ENCODE measurements at regions not wholly inside any gene's neighbourhood (a gene's known extent, or its start where the extent isn't known, plus 50 kb on each side); places are given as distances from the start of the nearest gene placed in this dataset.
"Not testable (repeated sequence)": the region's sequence is repeated elsewhere in the genome, so short reads cannot be mapped to it uniquely, and the experiment has no call there.

GRCh38 chr16:5918567-5919130 lies 821.1 kb upstream of the EEF2KMT start:
- DNase-seq (ENCODE audit: insufficient read length), result no peak
- no peak for FAIRE-seq
- TF ChIP-seq POLR2A (IDR thresholded peaks at IDR 0.05; ENCODE audit: low read depth, low read length), result no peak
- TF ChIP-seq POLR2AphosphoS5 (IDR thresholded peaks at IDR 0.05; ENCODE audit: low read depth, low read length), result no peak
- TF ChIP-seq TAF1 (IDR thresholded peaks at IDR 0.05; ENCODE audit: borderline replicate concordance, low read depth, low read length), result no peak

DNA sequence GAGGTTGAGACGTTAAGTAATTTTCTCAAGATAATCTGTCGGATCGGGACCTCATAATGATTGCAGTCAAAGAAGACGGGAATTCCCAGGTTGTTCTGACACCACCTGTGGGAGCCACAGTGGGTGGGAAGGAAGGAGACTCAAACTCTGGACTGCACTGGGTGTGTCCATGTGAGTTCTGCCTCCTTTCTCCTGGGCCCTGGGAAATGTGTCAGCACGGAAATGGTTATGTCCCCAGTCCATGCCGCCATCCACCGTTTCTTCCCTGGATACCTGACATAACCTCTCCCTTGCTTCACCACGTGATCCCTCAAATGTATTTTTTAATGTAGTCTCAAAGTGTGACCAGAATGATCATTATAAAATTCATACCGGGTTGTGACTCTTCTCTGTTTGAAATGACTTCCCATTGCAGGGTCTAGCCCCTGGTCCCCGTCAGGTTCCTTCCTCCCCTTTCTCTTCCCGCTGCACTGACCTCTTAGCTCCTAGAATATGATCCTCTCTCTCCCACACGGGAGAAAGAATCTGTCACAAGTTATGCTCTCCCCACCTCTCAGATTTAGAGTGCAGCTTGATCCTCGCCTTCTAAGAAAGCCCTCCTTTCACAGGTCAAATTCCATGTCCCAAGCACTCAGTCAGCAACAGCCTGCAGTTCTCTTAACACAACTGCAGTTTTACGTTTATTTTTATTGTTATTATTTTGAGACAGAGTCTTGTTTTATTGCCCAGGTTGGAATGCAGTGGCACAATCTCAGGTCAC lies 820.0 kb upstream of the EEF2KMT start:
- no peak for TF ChIP-seq TAF1 (IDR thresholded peaks at IDR 0.05; ENCODE audit: borderline replicate concordance, low read depth, low read length)
- no peak for TF ChIP-seq POLR2AphosphoS5 (IDR thresholded peaks at IDR 0.05; ENCODE audit: low read depth, low read length)
- TF ChIP-seq POLR2A (IDR thresholded peaks at IDR 0.05; ENCODE audit: low read depth, low read length), result no peak
- FAIRE-seq (no peak), DNase-seq (ENCODE audit: insufficient read length) (no peak)

DNA sequence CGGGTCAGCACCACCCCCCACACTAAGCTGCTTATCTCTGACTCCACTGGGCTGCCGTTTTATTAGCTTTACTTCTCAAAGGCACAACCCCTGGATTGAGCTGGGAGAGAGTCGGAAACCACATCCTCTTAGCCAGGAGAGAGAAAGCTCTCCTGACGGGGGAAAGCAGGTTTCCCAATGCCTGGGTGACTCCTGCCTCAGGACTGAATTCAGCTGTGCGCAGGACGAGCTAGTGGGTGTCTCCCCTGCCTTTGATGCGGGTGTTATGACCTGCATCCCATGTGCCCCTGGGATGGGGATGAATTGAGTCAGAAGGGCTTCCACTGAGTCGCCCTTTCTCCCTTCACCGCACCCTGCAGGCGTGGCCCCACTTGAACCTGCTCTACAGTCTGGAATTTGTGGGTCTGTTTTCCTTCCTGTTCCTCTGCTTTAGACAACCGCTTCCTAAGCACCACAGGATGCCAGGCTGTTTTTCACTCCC lies 819.2 kb upstream of the EEF2KMT start:
- no peak for DNase-seq (ENCODE audit: insufficient read length)
- TF ChIP-seq TAF1 (IDR thresholded peaks at IDR 0.05; ENCODE audit: borderline replicate concordance, low read depth, low read length) (no peak), POLR2AphosphoS5 (IDR thresholded peaks at IDR 0.05; ENCODE audit: low read depth, low read length) (no peak), POLR2A (IDR thresholded peaks at IDR 0.05; ENCODE audit: low read depth, low read length) (no peak)
- no peak for FAIRE-seq

DNA sequence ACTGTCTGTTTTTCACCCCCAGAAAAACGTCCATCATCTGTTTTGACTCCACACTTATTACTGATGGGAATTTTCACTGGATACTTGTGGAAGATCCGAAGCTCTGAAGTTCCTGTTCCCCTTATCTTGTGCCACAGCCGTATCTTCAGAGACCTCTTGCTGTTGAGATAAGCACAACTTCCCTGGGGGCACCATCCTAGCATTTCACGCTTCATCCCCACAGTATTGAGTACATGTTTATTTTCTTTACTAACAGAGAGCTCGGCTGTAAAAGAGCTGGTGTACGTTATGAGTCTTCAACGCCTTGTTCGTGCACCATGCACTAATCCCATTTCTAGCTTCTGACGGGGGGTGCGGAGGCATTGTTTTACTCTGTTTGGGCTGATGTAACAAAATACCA lies 813.6 kb upstream of the EEF2KMT start:
- TF ChIP-seq POLR2AphosphoS5 (IDR thresholded peaks at IDR 0.05; ENCODE audit: low read depth, low read length) (no peak), TAF1 (IDR thresholded peaks at IDR 0.05; ENCODE audit: borderline replicate concordance, low read depth, low read length) (no peak), POLR2A (IDR thresholded peaks at IDR 0.05; ENCODE audit: low read depth, low read length) (no peak)
- DNase-seq (ENCODE audit: insufficient read length), result no peak
- no peak for FAIRE-seq

GRCh38 chr16:5909556-5909955 lies 812.0 kb upstream of the EEF2KMT start:
- DNase-seq (ENCODE audit: insufficient read length); FAIRE-seq: not testable (repeated sequence)

- no peak for DNase-seq (ENCODE audit: insufficient read length)
- FAIRE-seq, result no peak
- no peak for TF ChIP-seq TAF1 (IDR thresholded peaks at IDR 0.05; ENCODE audit: borderline replicate concordance, low read depth, low read length)
- TF ChIP-seq POLR2A (IDR thresholded peaks at IDR 0.05; ENCODE audit: low read depth, low read length), result no peak
- no peak for TF ChIP-seq POLR2AphosphoS5 (IDR thresholded peaks at IDR 0.05; ENCODE audit: low read depth, low read length)
Observed at GRCh38 chr16:5907544-5907943, 809.9 kb upstream of the EEF2KMT start.

GRCh38 chr16:5906351-5906750 lies 808.8 kb upstream of the EEF2KMT start:
- no peak for DNase-seq (ENCODE audit: insufficient read length)
- FAIRE-seq, result no peak
- TF ChIP-seq POLR2A (IDR thresholded peaks at IDR 0.05; ENCODE audit: low read depth, low read length) (no peak), TAF1 (IDR thresholded peaks at IDR 0.05; ENCODE audit: borderline replicate concordance, low read depth, low read length) (no peak), POLR2AphosphoS5 (IDR thresholded peaks at IDR 0.05; ENCODE audit: low read depth, low read length) (no peak)

- FAIRE-seq (no peak), DNase-seq (ENCODE audit: insufficient read length) (no peak)
- TF ChIP-seq POLR2AphosphoS5 (IDR thresholded peaks at IDR 0.05; ENCODE audit: low read depth, low read length) (no peak), POLR2A (IDR thresholded peaks at IDR 0.05; ENCODE audit: low read depth, low read length) (no peak), TAF1 (IDR thresholded peaks at IDR 0.05; ENCODE audit: borderline replicate concordance, low read depth, low read length) (no peak)
Observed at GRCh38 chr16:5905935-5906334, 808.3 kb upstream of the EEF2KMT start.

DNA sequence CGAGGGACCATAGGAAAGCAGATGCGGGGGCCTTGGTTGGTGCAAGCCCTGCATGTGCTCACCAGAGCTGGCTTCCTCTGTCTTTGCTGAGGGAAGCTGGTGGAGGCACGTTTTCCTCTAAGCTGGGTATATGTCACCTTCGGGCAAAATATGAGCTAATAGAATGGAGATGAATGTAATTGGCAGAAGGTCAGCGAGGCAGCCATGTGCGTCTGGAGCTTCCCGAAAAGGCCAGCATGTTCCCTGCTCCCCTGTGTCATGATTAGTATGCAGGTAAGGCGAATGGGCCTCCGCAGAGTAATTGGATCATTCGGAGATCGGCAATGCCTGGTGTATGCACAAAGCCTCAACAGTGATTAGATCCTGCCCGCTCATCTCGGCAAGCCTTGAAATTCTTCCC lies 806.2 kb upstream of the EEF2KMT start:
- no peak for TF ChIP-seq POLR2A (IDR thresholded peaks at IDR 0.05; ENCODE audit: low read depth, low read length)
- TF ChIP-seq TAF1 (IDR thresholded peaks at IDR 0.05; ENCODE audit: borderline replicate concordance, low read depth, low read length), result no peak
- no peak for TF ChIP-seq POLR2AphosphoS5 (IDR thresholded peaks at IDR 0.05; ENCODE audit: low read depth, low read length)
- no peak for FAIRE-seq
- no peak for DNase-seq (ENCODE audit: insufficient read length)

GRCh38 chr16:5903153-5903552 lies 805.6 kb upstream of the EEF2KMT start:
- FAIRE-seq, result no peak
- no peak for TF ChIP-seq POLR2A (IDR thresholded peaks at IDR 0.05; ENCODE audit: low read depth, low read length)
- TF ChIP-seq POLR2AphosphoS5 (IDR thresholded peaks at IDR 0.05; ENCODE audit: low read depth, low read length), result no peak
- no peak for TF ChIP-seq TAF1 (IDR thresholded peaks at IDR 0.05; ENCODE audit: borderline replicate concordance, low read depth, low read length)
- no peak for DNase-seq (ENCODE audit: insufficient read length)

GRCh38 chr16:5900046-5900445 lies 802.5 kb upstream of the EEF2KMT start:
- no peak for FAIRE-seq

DNA sequence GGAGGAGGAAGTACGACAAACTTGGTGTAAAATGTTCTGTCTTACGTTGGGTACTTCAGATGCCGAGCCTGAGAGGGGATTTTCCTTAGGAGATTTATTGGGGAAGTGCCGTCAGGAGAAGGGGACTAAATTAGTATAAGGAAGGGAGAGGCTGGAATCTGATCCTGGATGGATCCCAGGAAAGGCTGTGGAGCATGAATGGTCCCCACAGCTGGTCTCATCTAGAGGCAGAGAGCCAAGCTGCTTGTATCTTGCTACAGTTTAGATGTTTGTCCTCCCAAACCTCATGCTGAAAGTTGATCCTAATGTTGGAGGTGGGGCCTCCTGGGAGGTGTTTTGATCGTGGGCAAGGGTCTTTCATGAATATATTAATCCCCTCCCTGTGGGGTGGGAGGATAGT lies 798.4 kb upstream of the EEF2KMT start:
- no peak for FAIRE-seq
- TF ChIP-seq POLR2AphosphoS5 (IDR thresholded peaks at IDR 0.05; ENCODE audit: low read depth, low read length) (no peak), TAF1 (IDR thresholded peaks at IDR 0.05; ENCODE audit: borderline replicate concordance, low read depth, low read length) (no peak), POLR2A (IDR thresholded peaks at IDR 0.05; ENCODE audit: low read depth, low read length) (no peak)
- no peak for DNase-seq (ENCODE audit: insufficient read length)

More at GRCh38 chr16:5900046-5900445, 802.5 kb upstream of the EEF2KMT start:
- TF ChIP-seq TAF1 (IDR thresholded peaks at IDR 0.05; ENCODE audit: borderline replicate concordance, low read depth, low read length) (no peak), POLR2AphosphoS5 (IDR thresholded peaks at IDR 0.05; ENCODE audit: low read depth, low read length) (no peak), POLR2A (IDR thresholded peaks at IDR 0.05; ENCODE audit: low read depth, low read length) (no peak)
- DNase-seq (ENCODE audit: insufficient read length), result no peak

All from GM12892 (cell line).